Activated CD8-positive, alpha-beta memory T cell treated with anti-CD3 and anti-CD28 coated beads, Interleukin-2, amount 50 U/mL, for 1 hour (primary cell): ENCODE measurements at regions not wholly inside any gene's neighbourhood (a gene's known extent, or its start where the extent isn't known, plus 50 kb on each side); places are given as distances from the start of the nearest gene placed in this dataset.

Experiments
- DNase-seq: peaks from one replicate; pipeline ENCODE4 v3.0.0-alpha.2; 2020; ENCODE audit errors: extremely low read depth

DNA sequence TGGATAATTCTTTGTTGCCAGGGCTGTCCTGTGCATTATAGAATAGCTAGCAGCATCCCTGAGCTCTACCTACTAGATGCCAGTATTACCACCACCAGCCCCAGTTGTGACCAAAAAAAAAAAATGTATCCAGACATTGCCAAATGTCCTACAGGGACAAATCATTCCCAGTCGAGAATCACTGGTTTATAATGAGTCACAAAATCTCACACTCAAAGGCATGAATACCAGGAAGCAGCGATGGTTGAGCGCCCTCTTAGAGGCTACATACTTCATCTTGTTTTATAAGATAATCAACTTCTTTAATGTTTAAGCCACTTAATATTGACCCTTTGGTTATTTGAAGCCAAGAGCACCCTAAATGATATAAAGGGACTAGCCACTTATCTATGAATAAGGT lies 297.3 kb downstream of the DHX15 start:
- DNase-seq: no peak

DNA sequence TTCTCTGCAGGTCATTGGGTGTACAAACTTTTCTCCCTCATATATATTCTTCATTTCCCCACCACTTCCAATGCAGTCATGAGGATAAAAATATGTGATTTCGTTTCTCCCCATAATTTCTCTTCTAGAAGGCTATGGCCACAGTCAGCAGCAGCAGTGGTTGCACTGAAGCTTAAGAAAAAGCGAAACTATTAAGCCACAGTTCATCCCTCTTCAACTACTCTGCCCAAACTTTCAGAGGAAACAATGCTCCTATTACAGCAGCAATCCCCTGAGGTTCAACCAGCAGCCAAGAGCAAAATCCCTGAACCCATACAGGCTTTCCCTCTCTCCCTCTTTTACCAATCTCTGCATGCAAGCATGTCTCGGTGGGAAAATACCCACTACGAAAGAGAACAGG lies 298.6 kb downstream of the DHX15 start:
- no peak for DNase-seq

DNA sequence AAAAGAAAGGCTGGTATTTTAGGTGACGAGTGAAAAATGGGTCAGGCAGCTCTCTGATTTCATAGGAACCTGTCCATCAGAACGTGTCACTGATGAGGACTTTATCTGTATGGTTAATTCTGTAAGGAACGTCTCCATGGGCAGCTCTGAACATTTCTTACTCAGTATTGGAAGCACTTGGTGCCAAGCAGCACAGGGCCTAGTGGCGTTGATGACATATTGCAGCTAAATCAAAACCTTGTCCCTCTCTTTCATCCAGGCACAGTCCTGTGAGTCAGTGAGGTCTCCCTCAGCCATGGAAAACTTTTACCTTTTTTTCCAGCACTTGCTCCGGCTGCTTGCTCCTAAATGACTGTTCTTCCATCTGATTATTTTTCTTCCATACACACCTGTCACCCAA lies 301.9 kb downstream of the DHX15 start:
- DNase-seq: no peak

DNA sequence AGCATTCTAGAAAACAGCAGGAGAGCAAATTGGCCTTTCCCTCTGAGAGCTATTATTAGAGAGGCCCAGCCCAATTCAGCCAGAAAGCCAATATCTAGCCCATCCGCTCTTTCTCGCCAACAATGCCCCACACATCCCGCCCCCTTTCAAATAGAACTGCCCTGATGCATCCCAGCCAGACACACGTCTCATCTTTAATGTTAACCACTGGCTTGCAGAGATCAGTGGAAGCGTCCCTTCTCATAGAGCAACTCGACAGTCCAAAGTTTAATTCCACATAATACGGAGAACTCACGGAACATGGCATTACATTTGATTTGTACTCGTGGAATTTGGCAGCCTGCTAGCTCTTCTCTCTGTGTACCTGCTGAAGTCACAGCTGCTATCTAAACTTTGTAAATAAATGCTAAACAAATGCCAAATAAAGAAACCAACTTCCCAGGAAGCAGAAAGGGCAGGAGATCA lies 304.4 kb downstream of the DHX15 start:
- DNase-seq: no peak

DNA sequence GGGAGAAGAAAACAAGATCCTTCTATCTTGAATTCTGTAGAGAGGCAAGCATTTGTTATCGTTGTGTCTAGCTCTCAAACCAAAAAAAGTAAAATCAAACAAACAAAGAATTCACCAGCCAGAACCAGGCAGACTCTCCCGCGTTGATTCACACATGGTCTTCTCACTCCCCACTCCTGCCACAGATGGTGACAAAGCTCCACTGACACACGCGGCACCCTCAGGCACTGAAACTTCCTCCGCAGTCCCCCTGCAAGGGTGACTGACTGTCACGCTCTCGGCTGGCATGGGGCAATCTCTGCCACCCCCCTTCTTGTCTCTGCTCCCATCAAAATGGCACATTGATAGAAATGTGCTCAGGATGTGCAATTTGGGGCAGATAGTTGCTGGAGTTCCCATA lies 304.9 kb downstream of the DHX15 start:
- no peak for DNase-seq

DNA sequence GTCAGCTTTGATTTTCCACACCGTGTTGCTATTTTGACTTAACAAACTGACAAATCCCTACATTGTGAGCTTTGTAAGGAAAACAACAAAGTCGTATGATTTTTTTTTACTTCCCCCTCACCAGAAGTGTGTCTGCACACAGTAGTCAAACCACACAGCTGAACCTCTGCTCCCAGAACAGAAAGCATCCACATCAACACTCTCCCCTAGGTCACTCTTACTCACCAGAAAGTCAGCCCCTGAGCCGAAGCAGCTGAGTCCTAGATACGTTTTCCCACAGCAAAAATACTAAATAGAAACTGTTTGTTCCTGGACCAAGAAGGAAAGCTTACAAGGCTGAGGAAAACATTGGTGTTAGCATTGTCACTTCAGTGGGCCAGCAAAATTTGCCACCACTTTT lies 305.7 kb downstream of the DHX15 start:
- no peak for DNase-seq

DNA sequence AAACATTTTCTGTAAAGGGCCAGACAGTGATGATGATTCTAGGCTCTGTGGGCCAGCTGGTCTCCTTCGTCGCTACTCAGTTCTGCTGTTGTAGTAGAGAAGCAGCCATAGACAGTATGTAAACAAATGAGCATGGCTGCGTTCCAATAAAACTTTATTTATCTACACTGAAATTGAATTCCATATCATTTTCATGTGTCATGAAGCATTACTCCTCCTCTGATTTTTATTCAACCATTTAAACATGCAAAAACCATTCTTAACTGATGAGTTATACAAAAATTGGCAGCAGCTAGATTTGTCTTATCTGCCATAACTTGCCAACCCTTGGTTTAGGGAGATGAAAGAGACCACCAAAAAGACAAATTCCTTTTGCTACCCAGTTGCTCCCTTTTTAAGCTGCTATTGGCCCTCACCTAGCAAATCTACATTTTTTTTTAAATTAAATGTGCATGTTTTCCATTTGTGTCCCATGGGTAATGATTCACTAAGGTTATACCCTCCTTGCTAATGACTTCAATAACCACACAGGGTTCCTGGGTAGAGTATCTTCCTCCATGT lies 309.9 kb downstream of the DHX15 start:
- DNase-seq: no peak

DNA sequence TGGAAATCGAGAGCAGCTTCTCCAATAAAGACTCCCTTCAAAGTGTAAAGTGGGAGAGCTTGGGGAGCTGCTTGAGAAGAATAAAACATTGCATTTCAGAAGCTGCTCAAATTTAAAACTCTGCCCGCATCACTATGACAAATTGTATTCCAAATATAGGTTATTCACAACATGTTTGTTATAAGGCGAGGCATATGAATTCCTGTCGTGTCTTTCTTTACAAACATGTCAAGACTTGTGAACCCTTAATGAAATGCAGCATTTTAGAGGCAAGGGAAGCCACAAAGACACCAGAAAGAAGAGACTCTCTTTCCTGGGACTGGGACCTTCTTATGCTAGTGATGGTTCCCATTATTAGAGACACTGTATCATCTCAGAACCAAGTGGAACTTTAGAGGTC lies 311.2 kb downstream of the DHX15 start:
- no peak for DNase-seq

DNA sequence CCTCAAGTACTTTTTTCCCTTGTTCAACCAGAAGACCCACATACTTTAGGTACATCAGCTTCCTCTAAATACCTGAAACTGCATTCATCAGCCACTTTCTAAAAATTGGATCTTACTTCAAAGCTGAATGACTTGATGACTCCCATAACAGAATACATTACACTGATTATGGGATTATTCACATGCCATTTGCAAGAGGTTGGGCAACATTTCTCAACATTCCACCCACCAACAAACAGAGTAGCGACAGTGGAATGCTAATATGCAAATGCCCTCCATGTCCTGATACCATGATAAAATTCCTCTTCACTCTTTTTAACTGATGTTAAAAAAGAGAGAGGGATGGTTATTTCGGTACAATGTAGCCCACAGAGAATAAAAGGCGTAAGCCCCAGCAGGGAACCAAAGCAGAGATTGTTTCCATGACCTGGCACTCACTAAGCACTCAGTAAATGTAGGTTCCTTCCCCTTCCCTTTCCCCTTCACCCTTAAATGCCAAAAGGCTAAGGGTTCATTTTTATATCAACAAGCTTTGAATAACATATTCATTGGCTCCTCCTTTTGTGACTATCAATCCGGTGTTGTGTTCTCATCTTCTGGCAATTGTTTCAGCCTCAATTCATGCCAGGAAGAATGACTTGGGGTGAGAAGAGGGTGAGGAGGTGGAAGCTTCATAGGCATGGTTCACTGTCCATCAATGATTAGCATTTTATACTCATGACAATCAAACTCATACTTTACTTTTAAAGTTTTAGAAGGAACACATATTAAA lies 317.2 kb downstream of the DHX15 start:
- no peak for DNase-seq

DNA sequence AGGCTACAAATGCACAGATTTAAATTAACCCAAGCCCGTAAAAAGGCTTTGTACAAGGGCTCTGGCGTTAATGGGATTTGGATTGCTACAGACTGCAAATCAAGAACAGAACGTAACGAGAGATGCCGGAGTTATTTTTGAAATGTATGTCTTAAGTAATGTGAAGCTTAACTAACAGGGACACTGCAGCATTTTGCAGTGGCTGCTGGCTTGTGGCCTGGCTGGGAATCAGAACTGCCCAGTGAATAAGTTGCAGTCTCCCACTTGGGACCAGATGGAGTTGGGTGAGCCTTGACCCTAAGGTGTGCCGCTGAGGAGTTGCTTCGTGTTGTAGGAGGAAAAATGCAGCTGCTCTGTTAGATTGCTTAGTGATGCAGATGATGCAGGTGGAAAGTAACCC lies 318.4 kb downstream of the DHX15 start:
- DNase-seq: no peak

DNA sequence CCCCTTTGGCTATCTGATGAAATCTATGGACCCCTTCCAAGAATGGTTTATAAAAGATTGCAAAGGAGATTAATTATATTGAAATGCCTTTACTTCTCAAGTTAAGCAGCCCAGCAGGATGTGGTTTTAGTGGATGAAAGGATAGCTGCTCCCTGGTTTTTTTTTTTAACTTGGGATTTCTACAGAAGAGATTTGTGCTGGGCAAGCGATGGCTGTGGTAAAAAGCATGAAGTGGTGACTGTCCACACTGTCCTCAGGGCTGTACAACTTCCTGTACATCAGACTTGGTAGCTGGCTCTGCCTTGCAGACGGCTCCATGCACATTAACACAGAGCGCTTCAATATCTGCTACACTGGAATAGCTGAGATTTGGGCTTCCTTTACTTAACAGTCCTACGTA lies 321.7 kb downstream of the DHX15 start:
- DNase-seq: no peak

DNA sequence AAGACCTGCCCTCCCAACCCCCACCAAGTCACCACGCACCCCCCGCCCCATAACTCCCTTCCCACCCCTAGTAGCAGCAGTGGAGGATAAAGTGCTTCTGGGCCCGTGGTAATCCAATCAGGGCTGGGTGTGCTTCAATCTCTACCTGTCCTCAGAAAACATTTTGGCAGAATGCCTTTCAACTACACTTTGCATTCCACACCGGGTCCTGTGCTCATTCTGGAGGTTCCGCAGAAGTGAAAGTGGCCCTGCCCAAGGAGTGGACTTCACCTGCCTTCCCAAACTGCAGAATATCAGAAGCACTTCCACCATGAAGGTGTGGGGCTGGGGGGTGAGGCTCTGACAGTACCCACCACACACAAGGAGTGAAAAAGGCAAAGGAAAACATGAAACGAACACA lies 322.3 kb downstream of the DHX15 start:
- no peak for DNase-seq

DNA sequence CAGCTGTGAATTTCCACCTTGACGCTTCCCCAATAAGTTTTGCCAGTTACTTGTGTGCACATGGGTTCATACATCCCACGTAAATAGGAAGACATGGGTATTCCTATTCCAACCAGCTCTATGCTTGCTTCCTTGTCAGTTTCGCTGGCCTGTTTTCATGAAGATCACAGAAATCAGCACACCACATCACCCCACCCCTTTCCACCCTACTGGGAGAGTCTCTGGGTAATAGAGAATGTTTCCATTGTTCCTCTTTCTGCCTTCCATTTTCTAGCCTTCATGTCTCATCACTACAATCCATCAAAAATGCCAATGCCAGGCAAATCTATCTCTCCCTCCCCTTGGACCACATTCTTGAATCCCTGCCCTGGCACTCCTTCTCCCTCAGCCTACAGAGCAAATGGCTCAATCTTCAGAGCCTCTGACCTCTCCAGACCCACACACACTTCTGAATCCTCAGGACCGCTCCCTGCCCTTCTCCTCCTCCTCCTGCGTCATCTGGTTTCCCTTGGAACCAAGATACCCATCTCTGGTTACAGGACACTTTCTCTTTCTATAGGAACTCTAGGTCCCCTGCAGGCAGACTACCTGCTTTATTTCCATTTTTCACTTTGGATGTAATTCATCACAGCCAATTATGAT lies 323.3 kb downstream of the DHX15 start:
- DNase-seq: no peak

DNA sequence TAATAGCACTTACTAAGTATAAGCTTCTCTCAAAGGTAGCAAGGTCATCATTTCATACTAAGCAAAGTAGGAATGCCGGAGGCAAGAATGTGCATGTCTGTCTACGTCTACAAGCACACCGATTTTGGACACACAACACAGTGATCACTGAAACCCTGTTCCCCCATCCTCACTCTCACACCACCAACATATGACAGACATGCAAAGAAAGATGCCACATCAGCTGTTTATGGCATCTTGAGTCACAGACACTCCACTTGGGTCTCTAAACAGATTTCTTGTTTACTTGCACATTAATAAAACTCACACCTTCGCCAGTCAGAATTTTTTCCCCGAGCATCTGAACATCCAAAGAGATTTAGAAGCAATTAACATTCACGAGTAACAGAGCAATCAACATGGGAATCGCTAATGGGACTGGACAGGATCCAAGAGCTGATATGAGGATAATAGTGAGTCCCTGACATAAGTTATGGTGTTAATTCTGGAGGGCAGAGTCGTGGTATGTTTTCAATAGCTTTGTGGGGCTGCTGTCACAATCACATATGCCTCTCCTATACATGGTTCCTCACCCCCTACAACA lies 324.1 kb downstream of the DHX15 start:
- DNase-seq: no peak

DNA sequence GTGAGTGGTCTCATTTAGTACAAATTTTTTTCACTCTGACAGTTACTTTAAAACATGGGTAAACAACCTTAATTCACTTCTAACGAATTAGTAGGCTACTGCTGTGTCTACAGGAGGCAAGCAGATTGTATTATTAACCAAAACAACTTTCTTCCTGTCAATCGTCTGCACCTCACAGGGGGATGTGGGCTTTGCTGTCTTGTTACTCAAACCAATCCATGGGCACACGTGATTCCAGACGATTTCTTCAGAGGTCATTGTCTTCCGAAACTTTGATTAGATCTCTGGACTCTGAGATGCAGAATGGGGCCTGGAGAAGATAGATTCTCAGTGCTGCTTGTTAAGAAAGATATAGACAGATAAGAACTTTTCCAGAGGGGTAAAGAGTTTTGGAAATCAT lies 327.8 kb downstream of the DHX15 start:
- no peak for DNase-seq

DNA sequence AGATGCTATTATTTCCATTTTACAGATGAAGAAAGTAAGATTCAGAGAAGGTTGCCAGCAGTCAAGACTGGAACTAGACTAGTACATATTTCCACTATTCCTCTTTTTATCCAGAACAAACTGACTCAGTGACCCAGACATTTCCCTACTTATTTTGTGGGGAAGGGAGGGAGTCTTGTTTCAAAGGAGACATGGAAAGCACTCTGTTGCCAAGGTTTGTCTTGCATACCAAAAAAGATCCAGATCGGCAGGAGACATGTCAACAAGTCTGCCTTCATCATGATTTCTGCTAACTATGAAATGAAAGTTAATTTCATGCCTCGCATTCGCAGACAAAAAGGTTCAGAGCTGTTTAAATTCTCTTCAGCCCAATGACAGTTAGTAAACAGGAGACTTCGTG lies 328.3 kb downstream of the DHX15 start:
- DNase-seq: no peak

DNA sequence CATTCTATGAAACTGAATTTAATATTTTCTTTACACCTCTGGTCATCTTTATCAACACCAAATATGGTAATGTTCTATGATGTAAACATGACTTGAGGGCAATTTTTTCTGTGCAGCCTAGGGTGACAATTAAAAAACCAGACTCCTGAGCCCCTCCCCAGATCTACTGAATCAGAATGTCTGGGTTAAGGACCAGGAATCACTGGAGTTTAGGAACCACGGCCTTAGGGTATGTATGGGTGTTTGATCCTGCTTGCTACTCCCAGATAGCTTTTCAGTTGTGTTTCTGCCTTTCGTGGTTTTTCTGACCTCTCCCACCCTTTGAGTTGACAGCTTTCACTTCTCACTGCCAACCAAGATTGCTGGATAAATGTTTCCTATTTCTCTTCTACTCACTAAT lies 332.2 kb downstream of the DHX15 start:
- no peak for DNase-seq

DNA sequence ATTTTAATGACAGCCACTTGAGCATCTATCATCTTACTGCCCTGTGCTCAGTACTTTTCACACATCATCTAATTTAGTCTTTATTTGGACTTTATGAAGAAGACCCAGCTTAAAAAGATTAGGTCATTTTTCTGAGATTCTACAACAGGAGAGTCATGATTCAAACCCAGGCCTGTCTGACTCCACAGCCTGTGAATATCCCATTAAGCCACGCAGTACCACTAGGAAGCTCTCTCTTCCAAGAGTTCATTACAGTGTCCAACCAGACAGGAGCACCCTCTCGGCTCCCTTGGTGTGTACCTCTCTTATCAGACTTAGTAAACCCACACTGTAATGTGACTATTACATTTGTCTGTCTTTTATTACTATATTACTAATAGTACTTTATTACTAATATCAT lies 332.8 kb downstream of the DHX15 start:
- no peak for DNase-seq

DNA sequence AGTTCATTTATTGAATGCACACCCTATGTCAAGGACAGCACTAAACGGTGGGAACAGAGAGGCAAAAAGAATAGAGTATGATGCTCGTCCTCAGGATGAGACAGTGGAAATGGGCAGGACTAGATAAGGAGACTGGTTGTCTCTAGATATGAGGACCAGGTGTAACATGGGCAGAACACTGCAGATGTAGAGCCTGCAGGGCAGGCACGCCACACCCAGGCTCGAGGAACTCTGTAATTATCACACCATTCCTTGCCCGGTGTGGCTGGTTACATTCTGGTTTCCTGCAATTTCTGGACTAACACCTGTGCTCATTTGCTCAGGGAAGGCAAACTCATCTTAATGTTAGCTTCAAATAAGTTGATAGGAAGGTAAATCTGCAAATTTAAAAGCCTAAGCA lies 334.4 kb downstream of the DHX15 start:
- DNase-seq: no peak

DNA sequence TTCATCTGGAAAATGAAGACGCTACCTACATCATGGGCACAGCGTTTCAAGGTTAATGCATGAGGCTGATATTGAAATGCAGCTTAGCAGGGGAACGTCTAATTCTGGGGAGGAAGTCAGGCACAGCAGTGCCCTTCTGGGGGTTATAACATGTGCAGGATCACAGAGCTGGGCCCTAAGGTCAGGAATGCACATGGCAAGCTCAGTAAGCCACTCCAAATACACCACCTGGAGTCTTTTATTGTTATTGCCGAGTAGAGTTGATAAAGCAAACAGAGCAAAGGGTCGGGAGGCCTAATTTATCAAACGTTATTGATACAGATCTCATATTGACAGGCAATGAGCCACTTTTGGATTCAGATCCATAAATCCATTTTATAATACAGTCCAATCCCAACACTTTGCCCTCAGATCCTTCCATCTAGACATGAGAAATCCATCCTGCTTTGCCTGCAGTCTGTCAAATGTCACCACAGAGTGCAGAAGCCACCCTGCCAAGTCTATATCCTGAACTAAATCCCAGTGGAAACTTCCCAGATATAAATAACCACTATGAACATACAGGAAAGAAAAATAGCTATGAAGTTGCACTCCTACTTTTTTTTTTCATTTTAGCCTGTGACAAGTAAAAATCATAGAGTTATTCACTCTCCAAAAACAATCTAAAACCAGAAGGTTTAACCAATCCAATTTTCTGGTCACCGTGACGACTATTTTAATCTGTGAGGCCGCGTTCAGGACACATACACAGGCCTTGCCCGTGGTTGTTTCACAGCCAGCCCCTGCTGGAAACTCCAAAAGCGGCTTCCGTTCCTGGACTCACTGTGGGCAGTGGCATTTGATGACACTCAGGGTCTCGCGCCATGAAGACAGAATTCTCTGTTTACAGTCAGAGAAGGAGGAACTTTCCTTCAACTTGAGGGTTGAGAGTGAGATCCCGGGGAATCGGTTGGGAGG lies 335.4 kb downstream of the DHX15 start:
- no peak for DNase-seq

DNA sequence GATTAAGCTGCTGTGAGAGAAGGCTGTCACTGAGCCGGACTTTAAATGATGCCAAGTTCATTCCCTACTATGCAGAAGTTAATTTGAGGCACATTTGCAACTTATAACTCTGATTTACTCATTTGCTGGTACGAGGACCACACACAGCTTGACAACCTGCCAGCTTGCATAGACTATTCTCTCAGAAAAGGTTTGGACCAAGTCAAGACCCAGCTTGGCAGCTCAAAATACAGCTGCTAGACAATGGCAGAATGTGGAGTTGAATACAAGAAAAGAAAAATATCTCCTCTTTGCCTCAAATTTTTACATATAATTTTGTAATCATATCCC lies 338.9 kb downstream of the DHX15 start:
- DNase-seq: no peak
